LNCAP (cell line): ENCODE measurements at regions not wholly inside any gene's neighbourhood (a gene's known extent, or its start where the extent isn't known, plus 50 kb on each side); places are given as distances from the start of the nearest gene placed in this dataset.

ENCODE experiments used
- TF ChIP-seq, protein P1 (sequence below): fragments of 450-650 bp; IDR thresholded peaks from 2 replicates; pipeline ENCODE4 v1.5.1; 2017; ENCODE audit warnings: mild to moderate bottlenecking

- TF ChIP-seq, protein P1, sequence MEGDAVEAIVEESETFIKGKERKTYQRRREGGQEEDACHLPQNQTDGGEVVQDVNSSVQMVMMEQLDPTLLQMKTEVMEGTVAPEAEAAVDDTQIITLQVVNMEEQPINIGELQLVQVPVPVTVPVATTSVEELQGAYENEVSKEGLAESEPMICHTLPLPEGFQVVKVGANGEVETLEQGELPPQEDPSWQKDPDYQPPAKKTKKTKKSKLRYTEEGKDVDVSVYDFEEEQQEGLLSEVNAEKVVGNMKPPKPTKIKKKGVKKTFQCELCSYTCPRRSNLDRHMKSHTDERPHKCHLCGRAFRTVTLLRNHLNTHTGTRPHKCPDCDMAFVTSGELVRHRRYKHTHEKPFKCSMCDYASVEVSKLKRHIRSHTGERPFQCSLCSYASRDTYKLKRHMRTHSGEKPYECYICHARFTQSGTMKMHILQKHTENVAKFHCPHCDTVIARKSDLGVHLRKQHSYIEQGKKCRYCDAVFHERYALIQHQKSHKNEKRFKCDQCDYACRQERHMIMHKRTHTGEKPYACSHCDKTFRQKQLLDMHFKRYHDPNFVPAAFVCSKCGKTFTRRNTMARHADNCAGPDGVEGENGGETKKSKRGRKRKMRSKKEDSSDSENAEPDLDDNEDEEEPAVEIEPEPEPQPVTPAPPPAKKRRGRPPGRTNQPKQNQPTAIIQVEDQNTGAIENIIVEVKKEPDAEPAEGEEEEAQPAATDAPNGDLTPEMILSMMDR = no peak
Measured at GRCh38 chr7:153070141-153070540, 310.6 kb downstream of the ACTR3B start.

- TF ChIP-seq, protein P1 = no peak
Measured at GRCh38 chr7:153072806-153073205, 313.3 kb downstream of the ACTR3B start.

DNA sequence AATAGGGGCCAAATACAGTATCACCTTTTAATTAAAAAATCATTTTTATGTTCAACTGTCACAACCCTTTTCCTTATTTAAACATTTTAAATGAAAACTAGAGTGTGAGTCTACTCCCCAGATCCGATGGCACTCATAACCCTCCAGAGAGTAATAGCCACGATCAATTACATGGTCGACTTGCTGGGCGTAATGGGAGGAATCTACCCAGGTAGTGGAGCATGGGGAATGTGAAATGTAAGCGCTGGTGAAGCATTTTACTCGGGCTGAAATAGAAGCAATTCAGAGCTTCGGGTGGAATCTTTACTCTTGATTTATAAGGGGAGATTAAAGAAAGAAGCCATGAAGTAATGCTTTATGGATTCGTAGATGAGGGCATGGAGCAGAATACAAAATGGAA, 321.9 kb downstream of the ACTR3B start:
- TF ChIP-seq, protein P1 = no peak

DNA sequence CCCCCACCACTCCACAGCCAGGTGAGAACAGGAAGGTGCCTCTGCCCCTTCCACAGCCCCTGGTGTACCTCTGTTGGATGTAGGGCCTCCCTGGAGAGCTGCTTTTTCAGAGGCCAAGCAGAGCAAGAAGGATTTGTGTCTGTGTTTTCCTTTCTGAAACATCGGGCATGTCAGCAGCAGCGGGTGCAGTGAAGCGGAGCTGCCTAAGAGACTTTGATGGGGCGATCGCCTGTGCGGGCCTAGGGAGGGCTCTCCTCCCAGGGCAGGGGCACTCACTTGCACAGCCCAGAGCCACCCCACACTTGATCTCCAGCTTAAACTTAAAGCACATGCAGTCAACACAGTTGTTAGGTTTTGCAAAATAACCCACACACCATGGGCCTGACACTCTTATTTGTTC, 324.7 kb downstream of the ACTR3B start:
- TF ChIP-seq, protein P1 = no peak

- TF ChIP-seq, protein P1 = no peak
Measured at GRCh38 chr7:153087498-153087897, 327.9 kb downstream of the ACTR3B start.

DNA sequence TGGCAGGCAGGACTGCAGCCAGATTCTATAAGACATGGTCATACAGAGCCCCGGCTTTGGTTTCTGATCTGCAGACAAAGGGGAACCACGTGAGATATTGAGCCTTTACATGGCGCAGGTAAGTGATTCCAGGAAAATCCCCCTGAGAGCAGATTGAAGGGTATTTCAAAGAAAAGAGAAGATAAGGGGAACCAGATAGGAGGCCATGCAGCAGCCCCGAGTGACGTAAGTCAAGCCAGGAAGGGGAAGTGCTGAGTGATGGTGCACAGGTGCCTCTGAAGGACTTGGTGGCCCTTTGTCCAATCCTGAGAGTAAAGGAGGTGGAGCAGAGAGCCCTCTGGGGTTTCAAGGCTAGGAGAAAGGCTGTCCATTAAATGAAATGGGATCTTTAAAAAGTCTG, 329.0 kb downstream of the ACTR3B start:
- TF ChIP-seq, protein P1 = no peak

- TF ChIP-seq, protein P1 = no peak
Measured at GRCh38 chr7:153090209-153090608, 330.7 kb downstream of the ACTR3B start.

- TF ChIP-seq, protein P1 = peak; percentile 12; the same call in 1 of the 2 replicates
Measured at GRCh38 chr7:153090764-153091163, 331.2 kb downstream of the ACTR3B start.
